H9 (cell line): ENCODE measurements at regions not wholly inside any gene's neighbourhood (a gene's known extent, or its start where the extent isn't known, plus 50 kb on each side); places are given as distances from the start of the nearest gene placed in this dataset.

Source experiments
- DNase-seq: peaks from one replicate; pipeline ENCODE4 v3.0.0-alpha.2; 2017
- H2AFZ ChIP-seq: one replicate; pipeline ENCODE4 v1.6.1; 2013; ENCODE audit warnings: mild to moderate bottlenecking, low read length, control low read depth, moderate library complexity
- H2AK5ac ChIP-seq: 2 replicates; pipeline ENCODE4 v1.6.1; 2013; ENCODE audit warnings: low read length, control low read depth, mixed read lengths; ENCODE audit not compliant: insufficient read length
- H2BK120ac ChIP-seq: one replicate; pipeline ENCODE4 v1.6.1; 2013; ENCODE audit warnings: low read depth, mild to moderate bottlenecking, low read length, control low read depth, inconsistent platforms; ENCODE audit not compliant: poor library complexity, severe bottlenecking
- H2BK12ac ChIP-seq: 2 replicates; pipeline ENCODE4 v1.6.1; 2013; ENCODE audit warnings: low read length, control low read depth, mixed read lengths, low read depth; ENCODE audit not compliant: insufficient read length
- H2BK15ac ChIP-seq: 2 replicates; pipeline ENCODE4 v1.6.1; 2013; ENCODE audit warnings: low read depth, low read length, control low read depth
- H2BK20ac ChIP-seq: one replicate; pipeline ENCODE4 v1.6.1; 2013; ENCODE audit warnings: low read depth, mild to moderate bottlenecking, low read length, control low read depth, inconsistent platforms; ENCODE audit not compliant: poor library complexity, severe bottlenecking
- H2BK5ac ChIP-seq: 2 replicates; pipeline ENCODE4 v1.6.1; 2013; ENCODE audit warnings: low read length, control low read depth, mixed read lengths; ENCODE audit not compliant: insufficient read length
- H3K14ac ChIP-seq: 2 replicates; pipeline ENCODE4 v1.6.1; 2013; ENCODE audit warnings: low read length, control low read depth; ENCODE audit not compliant: insufficient read depth
- H3K18ac ChIP-seq: 2 replicates; pipeline ENCODE4 v1.6.1; 2013; ENCODE audit warnings: low read depth, mild to moderate bottlenecking, mixed read lengths, low read length, control low read depth; ENCODE audit not compliant: insufficient read length
- H3K23ac ChIP-seq: 2 replicates; pipeline ENCODE4 v1.6.1; 2013; ENCODE audit warnings: low read length, control low read depth, mixed read lengths, low read depth; ENCODE audit not compliant: insufficient read length
- H3K23me2 ChIP-seq: 2 replicates; pipeline ENCODE4 v1.6.1; 2013; ENCODE audit warnings: low read depth, mild to moderate bottlenecking, mixed read lengths, low read length, control low read depth; ENCODE audit not compliant: insufficient read length, poor library complexity, severe bottlenecking
- H3K27ac ChIP-seq: 2 replicates; pipeline ENCODE4 v1.5.1; 2013; ENCODE audit warnings: low read length, control low read depth, mixed read lengths, low read depth; ENCODE audit not compliant: insufficient read length
- H3K27me3 ChIP-seq: 2 replicates; pipeline ENCODE4 v1.6.1; 2013; ENCODE audit warnings: low read length, control low read depth, inconsistent platforms; ENCODE audit not compliant: insufficient read depth
- H3K4ac ChIP-seq: 2 replicates; pipeline ENCODE4 v1.6.1; 2013; ENCODE audit warnings: low read depth, mild to moderate bottlenecking, control low read depth, inconsistent platforms, low read length, moderate library complexity
- H3K4me1 ChIP-seq: 2 replicates; pipeline ENCODE4 v1.6.1; 2013; ENCODE audit warnings: low read length, control low read depth, inconsistent platforms; ENCODE audit not compliant: insufficient read depth
- H3K4me2 ChIP-seq: 2 replicates; pipeline ENCODE4 v1.6.1; 2013; ENCODE audit warnings: low read length, control low read depth, mixed read lengths; ENCODE audit not compliant: insufficient read length, insufficient read depth
- H3K56ac ChIP-seq: 2 replicates; pipeline ENCODE4 v1.6.1; 2013; ENCODE audit warnings: low read depth, mild to moderate bottlenecking, mixed read lengths, low read length, control low read depth; ENCODE audit not compliant: insufficient read length
- H3K79me1 ChIP-seq: 2 replicates; pipeline ENCODE4 v1.6.1; 2013; ENCODE audit warnings: low read depth, mild to moderate bottlenecking, moderate library complexity, low read length, control low read depth, inconsistent platforms; ENCODE audit not compliant: insufficient read depth, poor library complexity, severe bottlenecking
- H3K79me2 ChIP-seq: 2 replicates; pipeline ENCODE4 v1.6.1; 2013; ENCODE audit warnings: low read length, control low read depth, inconsistent platforms; ENCODE audit not compliant: insufficient read depth
- H3K9ac ChIP-seq: 2 replicates; pipeline ENCODE4 v1.6.1; 2013; ENCODE audit warnings: low read length, control low read depth, mixed read lengths; ENCODE audit not compliant: insufficient read length; ENCODE audit errors: extremely low read depth
- H3K9me3 ChIP-seq: one replicate; pipeline ENCODE4 v1.6.1; 2013; ENCODE audit warnings: low read depth, low read length, inconsistent platforms; ENCODE audit not compliant: control insufficient read depth
- H3T11ph ChIP-seq: one replicate; pipeline ENCODE4 v1.6.1; 2013; ENCODE audit warnings: mild to moderate bottlenecking, low read length, control low read depth, inconsistent platforms
- H4K20me1 ChIP-seq: one replicate; pipeline ENCODE4 v1.6.1; 2013; ENCODE audit not compliant: control insufficient read depth, insufficient read length, insufficient read depth
- H4K5ac ChIP-seq: 2 replicates; pipeline ENCODE4 v1.6.1; 2013; ENCODE audit warnings: low read depth, mild to moderate bottlenecking, mixed read lengths, low read length, control low read depth; ENCODE audit not compliant: insufficient read length
- H4K8ac ChIP-seq: replicated peaks from 2 replicates; pipeline ENCODE4 v1.6.1; 2013; ENCODE audit warnings: low read length, control low read depth, mixed read lengths, low read depth; ENCODE audit not compliant: insufficient read length
- H4K91ac ChIP-seq: 2 replicates; pipeline ENCODE4 v1.6.1; 2013; ENCODE audit warnings: low read depth, mild to moderate bottlenecking, moderate library complexity, mixed read lengths, low read length, control low read depth; ENCODE audit not compliant: insufficient read length
- H3K27ac Mint-ChIP-seq, 3 experiments: 2 replicates in 2 of 3; 3 replicates in 1 of 3; pipeline ENCODE4 v1.8.0; 2020 to 2021; ENCODE audit warnings: mixed read lengths in 3 of 3, mild to moderate bottlenecking in 1 of 3, moderate library complexity in 1 of 3
- H3K27me3 Mint-ChIP-seq: 2 replicates; pipeline ENCODE4 v1.8.0; 2021; ENCODE audit warnings: low read depth, mild to moderate bottlenecking, moderate library complexity, mixed read lengths
- H3K36me3 Mint-ChIP-seq, 3 experiments: 2 replicates in 2 of 3; 3 replicates in 1 of 3; pipeline ENCODE4 v1.8.0; 2020 to 2021; ENCODE audit warnings: low read depth in 3 of 3, mixed read lengths in 3 of 3; ENCODE audit not compliant: insufficient read depth in 1 of 3
- H3K4me1 Mint-ChIP-seq, 2 experiments: 2 replicates each; pipeline ENCODE4 v1.8.0; 2020; ENCODE audit warnings: mixed read lengths in 2 of 2
- H3K4me3 Mint-ChIP-seq, 2 experiments: 2 replicates in 1 of 2; 3 replicates in 1 of 2; pipeline ENCODE4 v1.8.0; 2020 to 2021; ENCODE audit warnings: mild to moderate bottlenecking in 2 of 2, mixed read lengths in 2 of 2, moderate library complexity in 1 of 2
- H3K9me3 Mint-ChIP-seq, 2 experiments: 2 replicates in 1 of 2; 3 replicates in 1 of 2; pipeline ENCODE4 v1.8.0; 2020; ENCODE audit warnings: mild to moderate bottlenecking in 2 of 2, mixed read lengths in 2 of 2, moderate library complexity in 1 of 2
- CTCF ChIP-seq: fragments of 200-600 bp; sonication (generic); conservative IDR thresholded peaks from 3 replicates; pipeline ENCODE4 v1.8.0; 2021; ENCODE audit warnings: antibody characterized with exemption, mild to moderate bottlenecking
- WGBS: extraction: QIAGEN DNeasy Blood & Tissue Kit; methylation state at CpG from one replicate; pipeline ENCODE4 v1.1.7; 2013; ENCODE audit warnings: missing lambda C conversion rate, low lambda C conversion rate, mixed read lengths; ENCODE audit not compliant: insufficient read length; ENCODE audit errors: extremely low coverage; 5-methylcytosine and 5-hydroxymethylcytosine counted together

GRCh38 chr9:86773422-86773945, 173.8 kb downstream of the GAS1 start:
- Histone ChIP-seq H2BK120ac (no peak overlapping the region), H2BK15ac (no peak overlapping the region), H2BK20ac (no peak overlapping the region), H4K5ac (no peak overlapping the region), H2BK5ac (no peak overlapping the region), H3K79me1 (no peaks in the 10 kb centered on the region), H3K56ac (no peak overlapping the region), H3K9ac (no peak overlapping the region), H3T11ph (no peak overlapping the region), H2AK5ac (no peak overlapping the region), H3K4me2 (no peak overlapping the region), H3K27me3 (no peaks in the 10 kb centered on the region), H4K8ac (no peak overlapping the region), H4K91ac (no peak overlapping the region), H3K79me2 (no peaks in the 10 kb centered on the region), H3K23me2 (no peaks in the 10 kb centered on the region), H4K20me1 (no peaks in the 10 kb centered on the region), H3K23ac (no peak overlapping the region), H3K27ac (no peak overlapping the region), H3K14ac (no peak overlapping the region), H3K9me3 (no peaks in the 10 kb centered on the region), H3K4me1 (no peaks in the 10 kb centered on the region), H3K4ac (no peak overlapping the region), H2AFZ (no peak overlapping the region), H2BK12ac (no peak overlapping the region), H3K18ac (no peak overlapping the region)
- no CpG with 5 or more reads among the region's 6 CpGs for WGBS
- no peak overlapping the region for H3K4me3 Mint-ChIP-seq
- no peaks in the 10 kb centered on the region for H3K36me3 Mint-ChIP-seq
- no peak for TF ChIP-seq CTCF
- no peak for DNase-seq
- H3K9me3 Mint-ChIP-seq: no peaks in the 10 kb centered on the region; a peak in 1 of 5 replicates
- no peaks in the 10 kb centered on the region for H3K4me1 Mint-ChIP-seq
- no peak overlapping the region for H3K27ac Mint-ChIP-seq
- peaks cover 5% of the 10 kb centered on the region for H3K27me3 Mint-ChIP-seq
